Endodermal cell (in vitro differentiated cells): ENCODE measurements at regions not wholly inside any gene's neighbourhood (a gene's known extent, or its start where the extent isn't known, plus 50 kb on each side); places are given as distances from the start of the nearest gene placed in this dataset.
A peak's percentile ranks its signal among the peaks of the same experiment; 100 is the strongest.

ENCODE experiments used
- DNase-seq: peaks from one replicate; pipeline ENCODE4 v3.0.0-alpha.2; 2017
- H3K27ac ChIP-seq: 2 replicates; pipeline ENCODE4 v1.5.1; 2013; ENCODE audit warnings: mild to moderate bottlenecking, low read depth, low read length, moderate library complexity
- H3K27me3 ChIP-seq: 2 replicates; pipeline ENCODE4 v1.6.1; 2013; ENCODE audit warnings: mild to moderate bottlenecking, low read length, moderate library complexity; ENCODE audit not compliant: insufficient read depth, control insufficient read depth, poor library complexity, severe bottlenecking
- H3K36me3 ChIP-seq: 2 replicates; pipeline ENCODE4 v1.7.0; 2013; ENCODE audit warnings: mild to moderate bottlenecking, low read length, moderate library complexity; ENCODE audit not compliant: control insufficient read depth, insufficient read depth
- H3K4me1 ChIP-seq: one replicate; pipeline ENCODE4 v1.7.0; 2013; ENCODE audit warnings: low read length; ENCODE audit not compliant: control insufficient read depth, insufficient read depth
- H3K4me3 ChIP-seq: 2 replicates; pipeline ENCODE4 v1.5.1; 2013; ENCODE audit warnings: mild to moderate bottlenecking, low read length, moderate library complexity
- H3K9ac ChIP-seq: 2 replicates; pipeline ENCODE4 v1.6.1; 2013; ENCODE audit warnings: mild to moderate bottlenecking, low read length, moderate library complexity; ENCODE audit not compliant: poor library complexity, severe bottlenecking; ENCODE audit errors: extremely low read depth
- H3K9me3 ChIP-seq: 2 replicates; pipeline ENCODE4 v1.6.1; 2013; ENCODE audit warnings: mild to moderate bottlenecking, low read length, moderate library complexity; ENCODE audit not compliant: control insufficient read depth
- H3K27ac Mint-ChIP-seq: 2 replicates; pipeline ENCODE4 v1.8.0; 2020; ENCODE audit warnings: mixed read lengths
- H3K27me3 Mint-ChIP-seq: 2 replicates; pipeline ENCODE4 v1.8.0; 2021; ENCODE audit warnings: mild to moderate bottlenecking, mixed read lengths; ENCODE audit not compliant: insufficient read depth
- H3K36me3 Mint-ChIP-seq: 2 replicates; pipeline ENCODE4 v1.8.0; 2020; ENCODE audit warnings: low read depth, mixed read lengths
- H3K4me1 Mint-ChIP-seq: 2 replicates; pipeline ENCODE4 v1.8.0; 2020; ENCODE audit warnings: mixed read lengths
- H3K4me3 Mint-ChIP-seq: 2 replicates; pipeline ENCODE4 v1.8.0; 2020; ENCODE audit warnings: mild to moderate bottlenecking, moderate library complexity, mixed read lengths
- H3K9me3 Mint-ChIP-seq: 2 replicates; pipeline ENCODE4 v1.8.0; 2020; ENCODE audit warnings: mild to moderate bottlenecking, mixed read lengths
- WGBS, 2 experiments: methylation state at CpG; one replicate each; pipeline versions ENCODE4 v1.1.5 to v1.1.7; 2013; ENCODE audit warnings: missing lambda C conversion rate in 2 of 2, mixed read lengths in 1 of 2; ENCODE audit not compliant: insufficient coverage in 1 of 2, insufficient read length in 1 of 2; 5-methylcytosine and 5-hydroxymethylcytosine counted together
- TF ChIP-seq, protein P1 (sequence below): fragments of 200-600 bp; sonication (generic); conservative IDR thresholded peaks from 2 replicates; pipeline ENCODE4 v1.5.0; 2021; ENCODE audit warnings: antibody characterized with exemption, mild to moderate bottlenecking

DNA sequence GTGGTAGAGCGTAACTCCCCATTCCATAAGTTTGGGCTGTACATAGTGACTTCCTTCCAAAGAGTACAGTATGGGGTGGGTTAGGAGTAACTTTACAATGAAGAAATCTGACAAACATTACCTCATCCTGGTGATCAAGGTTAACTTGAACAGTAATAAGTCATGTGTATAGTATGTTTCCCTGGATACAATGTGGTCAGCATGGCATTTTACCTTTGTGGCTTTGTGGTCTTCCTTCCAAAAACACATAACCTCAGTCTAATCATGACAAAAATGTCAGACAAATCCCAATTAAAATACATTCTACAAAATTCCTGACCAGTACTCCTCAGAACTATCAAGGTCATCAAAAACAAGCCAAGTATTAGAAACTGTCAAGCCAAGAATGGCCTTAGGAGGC lies 225.1 kb downstream of the UBE3D start:
- Histone ChIP-seq H3K4me3 (no peak overlapping the region), H3K27ac (no peak overlapping the region), H3K9ac (no peak overlapping the region), H3K36me3 (no peaks in the 10 kb centered on the region), H3K27me3 (no peaks in the 10 kb centered on the region), H3K9me3 (no peaks in the 10 kb centered on the region), H3K4me1 (no peaks in the 10 kb centered on the region)
- H3K27ac Mint-ChIP-seq: no peak overlapping the region
- no peak for DNase-seq
- TF ChIP-seq, protein P1, sequence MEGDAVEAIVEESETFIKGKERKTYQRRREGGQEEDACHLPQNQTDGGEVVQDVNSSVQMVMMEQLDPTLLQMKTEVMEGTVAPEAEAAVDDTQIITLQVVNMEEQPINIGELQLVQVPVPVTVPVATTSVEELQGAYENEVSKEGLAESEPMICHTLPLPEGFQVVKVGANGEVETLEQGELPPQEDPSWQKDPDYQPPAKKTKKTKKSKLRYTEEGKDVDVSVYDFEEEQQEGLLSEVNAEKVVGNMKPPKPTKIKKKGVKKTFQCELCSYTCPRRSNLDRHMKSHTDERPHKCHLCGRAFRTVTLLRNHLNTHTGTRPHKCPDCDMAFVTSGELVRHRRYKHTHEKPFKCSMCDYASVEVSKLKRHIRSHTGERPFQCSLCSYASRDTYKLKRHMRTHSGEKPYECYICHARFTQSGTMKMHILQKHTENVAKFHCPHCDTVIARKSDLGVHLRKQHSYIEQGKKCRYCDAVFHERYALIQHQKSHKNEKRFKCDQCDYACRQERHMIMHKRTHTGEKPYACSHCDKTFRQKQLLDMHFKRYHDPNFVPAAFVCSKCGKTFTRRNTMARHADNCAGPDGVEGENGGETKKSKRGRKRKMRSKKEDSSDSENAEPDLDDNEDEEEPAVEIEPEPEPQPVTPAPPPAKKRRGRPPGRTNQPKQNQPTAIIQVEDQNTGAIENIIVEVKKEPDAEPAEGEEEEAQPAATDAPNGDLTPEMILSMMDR: no peak
- H3K4me1 Mint-ChIP-seq: peaks cover 4% of the 10 kb centered on the region
- no peaks in the 10 kb centered on the region for H3K9me3 Mint-ChIP-seq
- H3K27me3 Mint-ChIP-seq: peaks cover 3% of the 10 kb centered on the region
- no peak overlapping the region for H3K4me3 Mint-ChIP-seq
- WGBS, 2 experiments: 100% methylated on average over 1 of the region's 1 CpG
- H3K36me3 Mint-ChIP-seq: peaks cover 2% of the 10 kb centered on the region

DNA sequence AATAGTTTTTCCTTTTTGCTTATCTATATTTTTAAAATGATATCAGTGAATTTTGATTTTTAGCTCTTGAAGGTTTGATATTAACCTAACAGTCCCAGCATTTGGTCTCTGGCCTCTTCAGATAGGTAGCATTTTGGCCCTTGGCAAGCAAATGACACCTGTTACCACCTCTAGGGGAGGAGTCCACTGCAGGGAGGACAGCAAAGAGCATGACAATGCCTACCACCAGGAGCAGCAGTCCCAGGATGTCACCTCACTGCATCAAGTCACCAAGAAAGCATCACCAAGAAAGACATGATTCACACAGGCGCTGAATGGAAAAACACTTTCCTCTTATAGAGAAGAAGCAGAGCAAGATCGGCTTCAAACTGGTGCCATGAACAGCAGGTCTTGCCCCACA lies 224.3 kb downstream of the UBE3D start:
- Histone ChIP-seq H3K27me3 (no peaks in the 10 kb centered on the region), H3K27ac (no peak overlapping the region), H3K36me3 (no peaks in the 10 kb centered on the region), H3K9me3 (no peaks in the 10 kb centered on the region), H3K4me3 (no peak overlapping the region), H3K9ac (no peak overlapping the region), H3K4me1 (no peaks in the 10 kb centered on the region)
- H3K9me3 Mint-ChIP-seq: no peaks in the 10 kb centered on the region
- 92 to 100% methylated on average over 1 to 2 of the region's 2 CpGs for WGBS, 2 experiments
- TF ChIP-seq, protein P1: peak; percentile 58
- no peak overlapping the region for H3K4me3 Mint-ChIP-seq
- peaks cover 2% of the 10 kb centered on the region for H3K36me3 Mint-ChIP-seq
- H3K27ac Mint-ChIP-seq: no peak overlapping the region
- H3K27me3 Mint-ChIP-seq: peaks cover 3% of the 10 kb centered on the region
- H3K4me1 Mint-ChIP-seq: no peaks in the 10 kb centered on the region
- peak; percentile 59 for DNase-seq
